Liver (tissue), 3 donors: ENCODE measurements at regions not wholly inside any gene's neighbourhood (a gene's known extent, or its start where the extent isn't known, plus 50 kb on each side); places are given as distances from the start of the nearest gene placed in this dataset.

Experiments
- ATF3 ChIP-seq: IDR thresholded peaks from 2 replicates; pipeline ENCODE4 v1.6.1; 2016; ENCODE audit warnings: antibody characterized with exemption
- CTCF ChIP-seq: fragments of 150-350 bp; IDR thresholded peaks from 2 replicates; pipeline ENCODE4 v1.5.1; 2017; ENCODE audit warnings: improper control_type of control experiment, low read depth, low read length; ENCODE audit not compliant: missing input control
- EGR1 ChIP-seq, 2 donors: IDR thresholded peaks; 2 replicates each; pipeline ENCODE4 v1.6.1; 2016 to 2018; ENCODE audit warnings: antibody characterized with exemption in 2 of 2, low read depth in 2 of 2
- FOXA1 ChIP-seq: IDR thresholded peaks from 2 replicates; pipeline ENCODE4 v1.6.1; 2016; ENCODE audit warnings: antibody characterized with exemption
- GABPA ChIP-seq, 2 donors: IDR thresholded peaks in 1 of 2; conservative IDR thresholded peaks in 1 of 2; 2 replicates each; pipeline ENCODE4 v1.6.1; 2016; ENCODE audit warnings: antibody characterized with exemption in 2 of 2, mild to moderate bottlenecking in 1 of 2, moderate library complexity in 1 of 2
- HNF4A ChIP-seq, 2 donors: conservative IDR thresholded peaks; 2 replicates each; pipeline ENCODE4 v1.6.1; 2016; ENCODE audit warnings: antibody characterized with exemption in 2 of 2, mild to moderate bottlenecking in 2 of 2
- JUND ChIP-seq, 2 donors: IDR thresholded peaks; 2 replicates each; pipeline ENCODE4 v1.6.1; 2016; ENCODE audit warnings: antibody characterized with exemption in 2 of 2
- MAX ChIP-seq: IDR thresholded peaks from 2 replicates; pipeline ENCODE4 v1.6.1; 2016; ENCODE audit warnings: antibody characterized with exemption
- RAD21 ChIP-seq, 2 donors: IDR thresholded peaks; 2 replicates each; pipeline ENCODE4 v1.6.1; 2016; ENCODE audit warnings: antibody characterized with exemption in 2 of 2, mild to moderate bottlenecking in 2 of 2
- REST ChIP-seq: IDR thresholded peaks from 2 replicates; pipeline ENCODE4 v1.6.1; 2016; ENCODE audit warnings: antibody characterized with exemption, mild to moderate bottlenecking
- SP1 ChIP-seq: IDR thresholded peaks from 2 replicates; pipeline ENCODE4 v1.6.1; 2018; ENCODE audit warnings: antibody characterized with exemption, mild to moderate bottlenecking
- TAF1 ChIP-seq: conservative IDR thresholded peaks from 2 replicates; pipeline ENCODE4 v1.6.1; 2016; ENCODE audit warnings: antibody characterized with exemption, mild to moderate bottlenecking
- YY1 ChIP-seq: IDR thresholded peaks from 2 replicates; pipeline ENCODE4 v1.6.1; 2016; ENCODE audit warnings: antibody characterized with exemption, mild to moderate bottlenecking
- ZBTB33 ChIP-seq: IDR thresholded peaks from 2 replicates; pipeline ENCODE4 v1.6.1; 2016; ENCODE audit warnings: antibody characterized with exemption
- donor health status: healthy.
- donor health status: healthy.

GRCh38 chr2:204255526-204255925 lies 289.7 kb upstream of the PARD3B start:
- TF ChIP-seq CTCF (no peak), TAF1 (no peak), RAD21 (IDR thresholded peaks at IDR 0.05) (no peak), MAX (no peak), EGR1 (IDR thresholded peaks at IDR 0.05; ENCODE audit: low read depth in 2 of 2) (no peak), REST (no peak), SP1 (no peak), ATF3 (no peak), FOXA1 (no peak), GABPA (IDR thresholded peaks at IDR 0.05 in 1 of 2, conservative IDR thresholded peaks at IDR 0.05 in 1 of 2) (no peak), YY1 (no peak), HNF4A (conservative IDR thresholded peaks at IDR 0.05) (no peak), ZBTB33 (no peak), JUND (IDR thresholded peaks at IDR 0.05) (no peak)
